ENCODE measurements at regions not wholly inside any gene's neighbourhood (a gene's known extent, or its start where the extent isn't known, plus 50 kb on each side); places are given as distances from the start of the nearest gene placed in this dataset.

DNA sequence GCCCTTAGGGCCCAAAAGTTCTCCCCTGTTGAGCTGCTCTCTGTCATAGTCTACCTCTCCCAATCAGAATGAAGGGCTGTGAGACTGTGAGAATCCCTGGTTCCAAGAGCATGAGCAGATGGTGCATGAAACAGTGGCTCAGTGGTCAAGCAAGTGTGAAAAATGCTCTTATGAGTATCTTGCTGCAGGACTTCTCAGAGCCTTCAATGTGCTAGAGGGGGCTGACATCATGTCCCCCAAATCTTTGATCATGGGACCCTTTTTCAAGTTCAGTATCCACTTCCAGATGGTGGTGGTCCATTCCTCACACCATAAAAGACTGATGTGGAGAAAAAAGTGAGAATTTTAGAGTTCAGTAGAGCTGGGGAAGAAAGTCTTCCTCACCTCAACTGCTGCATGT, 265.3 kb upstream of the HABP2 start:
- DNase-seq (ENCODE audit: low read depth in 2 of 2, low spot score in 1 of 2), result no peak

DNA sequence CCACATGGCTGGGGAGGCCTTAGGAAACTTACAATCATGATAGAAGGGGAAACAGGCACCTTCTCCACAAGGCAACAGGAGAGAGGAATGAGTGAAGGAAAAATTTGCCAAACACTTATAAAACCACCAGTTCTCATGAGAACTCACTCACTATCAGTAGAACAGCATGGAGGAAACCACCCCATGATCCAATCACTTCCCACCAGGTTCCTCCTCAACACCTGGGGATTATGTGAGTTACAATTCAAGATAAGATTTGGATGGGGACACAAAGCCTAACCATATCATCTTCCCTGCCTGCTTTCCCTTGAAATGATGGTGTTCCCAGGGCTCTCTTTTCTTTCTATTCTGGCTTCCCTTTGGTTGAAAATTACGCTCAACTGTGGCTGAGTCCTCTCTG, 262.7 kb upstream of the HABP2 start:
- DNase-seq (ENCODE audit: low read depth in 2 of 2, low spot score in 1 of 2), result no peak

DNA sequence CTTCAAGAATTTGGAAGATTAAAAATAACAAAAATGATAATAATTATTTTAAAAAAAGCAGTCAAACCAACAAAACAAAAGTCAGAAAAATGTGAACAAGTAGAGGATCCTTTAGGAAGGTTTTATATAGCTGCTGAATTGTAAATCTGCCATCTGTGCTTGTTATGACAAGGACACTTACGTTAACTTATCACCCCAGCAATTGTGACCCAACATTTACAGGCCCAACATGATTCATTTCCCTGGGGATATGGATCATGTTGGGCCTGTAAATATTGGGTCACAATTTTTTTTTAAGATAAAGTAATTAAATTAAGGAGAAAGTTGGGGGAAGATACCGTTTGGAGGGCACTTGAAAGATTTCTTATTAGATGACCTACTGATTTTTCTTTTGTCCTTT, 261.4 kb upstream of the HABP2 start:
- no peak for DNase-seq (ENCODE audit: low read depth in 2 of 2, low spot score in 1 of 2)

DNA sequence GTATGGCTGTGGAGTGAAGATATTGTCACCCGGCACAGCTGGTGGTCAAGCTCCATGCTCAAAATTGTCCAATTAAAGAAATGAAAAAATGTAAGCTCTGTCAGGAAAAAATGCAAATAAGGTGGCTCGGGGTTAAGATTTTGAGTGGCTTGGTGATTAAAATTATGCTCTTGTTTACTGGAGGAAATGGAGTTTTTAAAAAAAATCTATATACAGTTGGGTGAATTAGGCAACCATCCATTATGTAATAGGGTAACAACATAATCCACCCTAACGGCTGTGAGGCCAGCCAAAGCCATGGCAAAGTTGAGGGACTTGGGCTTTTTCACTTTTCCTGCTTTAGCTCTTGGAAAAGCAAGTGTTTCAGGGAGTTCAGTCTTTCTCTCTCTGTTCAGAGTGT, 260.8 kb upstream of the HABP2 start:
- DNase-seq (ENCODE audit: low read depth in 2 of 2, low spot score in 1 of 2), result no peak

DNA sequence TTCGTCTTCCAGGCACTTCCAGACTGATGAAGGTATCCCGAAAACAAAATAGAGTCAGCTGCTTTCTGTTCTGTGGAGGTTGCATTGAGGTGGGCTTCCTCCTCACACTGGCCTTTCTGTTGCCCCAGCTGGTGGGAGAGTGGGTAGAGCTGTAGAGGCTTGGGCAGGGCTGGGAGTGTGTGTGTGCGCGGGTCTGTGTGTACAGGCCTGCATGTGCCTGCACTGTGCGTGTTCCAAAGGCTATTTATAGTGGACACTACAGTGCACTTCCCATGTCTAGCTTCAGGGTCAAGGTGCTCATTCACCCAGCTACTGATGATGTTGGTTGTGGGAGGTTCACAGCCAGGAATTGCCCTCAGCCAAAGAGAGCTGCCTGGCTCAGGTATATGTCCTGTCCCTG, 260.1 kb upstream of the HABP2 start:
- no peak for DNase-seq (ENCODE audit: low read depth in 2 of 2, low spot score in 1 of 2)

DNA sequence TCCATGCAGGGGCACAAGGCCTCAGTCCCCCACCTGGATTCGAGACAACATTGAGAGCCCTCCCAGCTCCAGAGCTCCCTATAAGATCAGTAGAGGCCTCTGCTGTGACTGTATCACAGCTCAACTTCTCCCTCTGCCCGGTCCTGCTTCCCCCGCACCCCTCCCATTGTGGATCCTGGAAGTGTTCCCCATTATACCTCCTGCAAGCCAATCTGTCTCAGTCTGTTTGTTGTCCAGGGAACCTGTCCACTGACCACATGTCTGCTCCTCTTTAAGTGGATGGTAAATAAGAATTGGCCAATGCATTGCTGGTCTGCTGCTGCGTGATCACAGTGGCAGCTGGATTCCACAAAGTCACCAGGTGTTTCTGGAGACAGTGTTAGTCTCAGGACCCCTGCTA, 259.7 kb upstream of the HABP2 start:
- no peak for DNase-seq (ENCODE audit: low read depth in 2 of 2, low spot score in 1 of 2)

DNA sequence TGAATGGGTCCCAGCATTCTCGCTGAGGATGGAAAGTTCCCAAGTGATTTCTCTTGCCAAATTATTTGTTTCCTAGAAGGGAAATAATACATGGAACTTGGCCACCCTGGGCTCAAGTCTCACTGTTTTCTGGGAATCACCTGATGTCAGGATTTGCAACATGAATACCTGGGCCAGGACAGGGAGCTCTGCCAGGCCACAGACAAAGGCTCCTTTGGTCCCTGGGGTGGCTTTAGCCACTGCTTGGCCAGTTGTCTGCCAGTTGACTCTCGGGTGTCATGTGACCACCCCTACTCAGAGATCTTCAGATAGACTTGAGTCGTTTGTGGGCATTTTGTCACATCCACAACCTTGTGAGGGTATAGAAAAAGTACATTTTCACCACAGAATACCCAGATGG, 258.0 kb upstream of the HABP2 start:
- DNase-seq (ENCODE audit: low read depth in 2 of 2, low spot score in 1 of 2), result no peak

DNA sequence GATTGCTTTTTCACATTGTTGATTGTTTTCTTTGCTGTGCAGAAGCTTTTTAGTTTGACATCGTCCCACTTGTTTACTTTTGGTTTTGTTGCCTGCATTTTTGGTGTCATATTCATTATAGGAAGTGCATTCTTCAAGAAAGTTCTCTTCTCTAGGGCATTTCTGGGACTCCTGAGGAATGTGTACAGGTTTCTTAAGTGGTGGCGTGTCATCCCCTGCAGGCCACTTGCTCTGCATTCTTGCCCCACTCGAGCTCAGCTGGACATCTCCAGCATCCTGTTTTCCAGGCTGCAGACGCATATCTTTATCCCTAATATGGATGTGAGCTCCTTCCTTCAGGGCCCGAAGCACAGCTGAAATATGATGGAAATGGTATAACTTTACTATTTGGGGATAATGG, 255.6 kb upstream of the HABP2 start:
- DNase-seq (ENCODE audit: low read depth in 2 of 2, low spot score in 1 of 2), result no peak

DNA sequence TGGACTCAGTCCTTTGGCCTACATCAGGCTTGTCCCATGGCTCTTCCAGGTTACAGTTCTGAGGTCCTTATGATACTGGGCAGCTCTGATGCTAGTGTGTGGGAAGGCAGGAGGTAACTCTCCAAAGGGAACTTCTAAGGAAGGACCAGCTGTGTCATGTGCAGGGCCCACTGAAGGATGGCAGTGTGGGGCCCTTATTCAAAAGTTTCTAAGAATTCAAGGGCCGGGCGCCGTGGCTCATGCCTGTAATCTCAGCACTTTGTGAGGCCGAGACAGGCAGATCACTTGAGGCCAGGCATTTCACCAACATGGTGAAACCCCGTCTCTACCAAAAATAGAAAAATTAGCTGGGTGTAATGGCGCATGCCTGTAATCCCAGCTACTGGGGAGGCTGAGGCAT, 254.2 kb upstream of the HABP2 start:
- DNase-seq (ENCODE audit: low read depth in 2 of 2, low spot score in 1 of 2), result no peak

DNA sequence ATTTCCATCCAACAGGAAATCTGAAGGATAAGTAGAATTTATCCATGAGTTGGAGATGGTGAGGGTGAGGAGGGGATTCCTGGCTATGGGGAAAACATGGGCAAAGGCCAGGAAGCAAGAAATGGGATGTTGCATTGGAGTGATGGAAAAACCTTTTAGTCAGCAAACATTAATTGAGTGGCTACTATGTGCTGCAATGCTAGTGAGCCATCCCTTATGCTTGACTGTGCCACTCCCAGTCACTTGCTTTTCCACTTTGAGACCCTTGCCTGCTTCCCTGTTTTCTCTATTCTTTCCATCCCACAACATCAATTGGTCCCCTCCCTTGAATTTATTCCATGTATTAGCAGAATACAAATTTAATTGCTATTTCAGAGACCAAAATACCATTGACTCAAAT, 252.7 kb upstream of the HABP2 start:
- no peak for DNase-seq (ENCODE audit: low read depth in 2 of 2, low spot score in 1 of 2)

DNA sequence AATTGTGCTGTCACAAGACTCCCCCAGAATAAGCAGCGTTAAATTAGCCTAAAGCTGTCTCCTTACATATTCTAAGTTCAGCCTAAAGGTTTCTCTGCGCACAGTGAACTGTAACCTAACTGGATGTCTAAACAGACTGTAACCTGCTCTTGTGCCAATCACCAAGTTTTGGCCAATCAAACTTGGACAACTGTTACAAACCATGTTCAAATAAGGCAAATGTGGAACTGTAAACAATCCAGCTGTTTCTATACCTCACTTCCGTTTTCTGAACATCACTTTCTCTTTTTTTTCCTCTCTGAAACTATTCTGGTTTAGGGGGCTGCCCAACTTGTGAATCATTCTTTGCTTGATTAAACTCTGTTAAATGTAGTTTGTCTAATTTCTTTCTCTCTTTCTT, 252.2 kb upstream of the HABP2 start:
- no peak for DNase-seq (ENCODE audit: low read depth in 2 of 2, low spot score in 1 of 2)

DNA sequence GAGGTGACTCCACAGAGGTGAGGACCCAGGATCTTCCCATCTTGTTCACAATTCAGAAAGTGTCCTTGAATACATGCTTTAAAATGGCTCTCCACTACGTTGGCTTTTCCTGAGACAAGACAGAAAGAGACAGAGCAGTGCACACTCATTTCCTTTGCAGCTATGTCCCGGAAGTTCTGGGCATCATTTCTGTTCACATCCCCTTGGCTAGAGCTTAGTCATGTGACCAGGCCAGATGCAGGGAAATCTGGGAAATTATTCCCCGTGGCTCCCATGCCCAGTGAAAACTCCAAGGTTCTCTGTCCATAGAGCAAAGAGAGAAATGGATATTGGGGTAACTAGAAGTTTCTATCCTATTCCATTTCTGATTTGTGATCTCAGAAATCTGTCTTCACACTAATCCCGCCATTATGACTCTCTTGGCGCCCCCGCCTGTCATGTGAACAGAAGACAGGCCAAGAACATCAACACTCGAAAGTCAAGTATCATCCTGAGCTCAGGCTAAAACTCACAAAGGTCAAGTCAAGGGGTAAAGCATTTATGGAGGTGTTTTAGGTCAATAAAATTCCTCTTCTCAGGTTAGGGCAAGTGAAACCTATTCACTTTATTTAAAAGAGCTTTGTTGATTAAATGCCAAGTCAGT, 251.4 kb upstream of the HABP2 start:
- no peak for DNase-seq (ENCODE audit: low read depth in 2 of 2, low spot score in 1 of 2)

DNA sequence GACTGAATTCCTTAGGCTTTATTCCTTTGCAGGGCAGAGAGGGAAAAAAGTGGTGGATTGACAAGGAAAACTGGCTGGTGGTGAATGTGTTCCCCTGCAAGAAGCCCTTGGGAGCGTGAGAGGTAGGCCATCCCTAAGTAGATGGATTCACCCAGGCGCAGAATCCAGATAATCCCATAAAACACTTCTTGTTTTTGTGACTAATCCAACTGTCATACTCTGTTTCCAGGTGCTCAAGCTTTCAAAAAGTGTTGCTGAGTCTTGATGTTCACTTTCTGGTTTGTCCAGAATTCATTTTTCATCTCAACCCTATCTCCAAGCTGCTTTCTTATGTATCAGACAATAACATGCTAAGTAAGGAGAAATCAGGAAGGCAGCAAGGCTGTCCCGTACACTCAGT, 250.8 kb upstream of the HABP2 start:
- no peak for DNase-seq (ENCODE audit: low read depth in 2 of 2, low spot score in 1 of 2)

DNA sequence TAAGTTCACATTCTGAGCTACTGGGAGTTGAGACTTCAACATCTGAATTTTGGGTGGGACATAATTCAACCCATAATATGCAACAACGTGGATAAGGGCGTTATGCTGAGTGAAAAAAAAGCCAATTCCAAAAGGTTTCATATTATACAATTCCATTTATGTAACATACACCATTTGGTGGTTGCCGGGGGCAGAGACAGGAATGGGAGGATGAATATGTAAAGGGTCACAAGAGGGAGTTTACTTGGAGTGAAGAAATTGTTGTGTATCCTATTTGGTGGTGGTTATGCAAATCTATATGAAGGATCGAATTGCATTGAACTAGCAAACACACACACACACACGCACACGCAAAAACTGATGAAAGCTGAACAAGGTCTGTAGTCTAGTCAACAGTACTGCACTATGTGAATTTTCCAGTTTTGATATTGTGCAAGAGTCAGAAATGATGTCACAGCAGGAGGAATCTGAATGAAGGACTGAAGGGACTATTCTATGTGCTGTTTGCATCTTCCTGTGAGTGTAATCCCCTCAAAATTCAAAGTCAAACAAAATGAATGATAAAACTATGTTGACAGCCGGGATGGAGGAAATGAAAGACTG, 249.2 kb upstream of the HABP2 start:
- no peak for DNase-seq (ENCODE audit: low read depth in 2 of 2, low spot score in 1 of 2)

DNA sequence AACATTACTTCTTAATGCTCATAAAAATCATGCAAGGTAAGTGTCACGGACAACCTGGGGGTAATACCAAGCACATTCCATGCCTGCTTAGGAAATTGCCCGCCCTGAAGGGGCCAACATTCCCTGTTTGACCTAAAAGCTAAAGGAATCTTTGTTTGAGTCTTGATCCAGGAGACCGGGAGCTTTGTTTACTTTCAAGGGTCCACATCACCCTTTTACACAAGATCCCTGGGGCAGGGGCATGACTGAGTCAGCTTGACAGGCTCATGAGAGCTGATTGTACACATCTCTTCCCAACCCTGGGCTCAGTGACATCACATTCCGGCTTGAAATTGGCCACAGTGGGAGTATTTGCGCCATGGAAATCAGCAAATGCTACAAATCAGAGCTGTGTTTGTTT, 248.1 kb upstream of the HABP2 start:
- no peak for DNase-seq (ENCODE audit: low read depth in 2 of 2, low spot score in 1 of 2)

DNA sequence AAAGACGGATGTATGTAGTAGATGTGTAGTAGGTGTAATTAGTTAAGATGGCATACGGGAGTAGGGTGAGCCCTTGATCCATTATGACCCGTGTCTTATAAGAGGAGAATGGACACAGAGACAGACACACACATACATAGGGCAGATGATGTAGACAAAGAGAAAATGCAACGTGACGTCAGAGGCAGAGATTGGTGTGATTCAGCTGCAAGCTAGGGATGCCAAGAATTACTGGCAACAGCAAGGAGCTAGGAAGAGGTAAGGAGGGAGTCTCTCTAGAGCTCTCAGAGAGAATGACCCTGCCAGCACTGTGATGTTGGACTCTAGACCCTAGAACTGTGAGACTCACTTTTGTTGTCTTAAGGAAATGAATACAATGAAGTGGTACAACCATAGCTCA, 247.0 kb upstream of the HABP2 start:
- no peak for DNase-seq (ENCODE audit: low read depth in 2 of 2, low spot score in 1 of 2)

DNA sequence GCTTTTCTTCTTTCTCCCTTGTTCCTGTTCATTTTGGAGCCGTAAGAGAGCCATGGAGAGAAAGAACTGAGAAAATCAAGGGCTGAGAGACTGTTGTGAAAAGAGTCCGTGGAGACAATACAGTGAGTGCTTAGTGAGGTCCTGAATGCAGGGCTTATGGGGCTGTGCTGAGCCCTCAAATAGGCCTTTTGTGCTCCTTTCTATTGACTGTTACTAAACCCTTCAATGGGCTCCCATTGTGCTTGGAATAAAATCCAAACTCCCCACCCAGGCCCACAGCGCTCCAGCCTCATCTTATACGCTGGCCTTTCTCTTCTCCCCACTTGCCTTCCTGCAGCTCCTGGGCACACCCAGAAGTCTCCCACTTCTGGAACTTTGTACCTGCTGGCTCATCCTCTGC, 243.1 kb upstream of the HABP2 start:
- DNase-seq (ENCODE audit: low read depth in 2 of 2, low spot score in 1 of 2), result no peak

DNA sequence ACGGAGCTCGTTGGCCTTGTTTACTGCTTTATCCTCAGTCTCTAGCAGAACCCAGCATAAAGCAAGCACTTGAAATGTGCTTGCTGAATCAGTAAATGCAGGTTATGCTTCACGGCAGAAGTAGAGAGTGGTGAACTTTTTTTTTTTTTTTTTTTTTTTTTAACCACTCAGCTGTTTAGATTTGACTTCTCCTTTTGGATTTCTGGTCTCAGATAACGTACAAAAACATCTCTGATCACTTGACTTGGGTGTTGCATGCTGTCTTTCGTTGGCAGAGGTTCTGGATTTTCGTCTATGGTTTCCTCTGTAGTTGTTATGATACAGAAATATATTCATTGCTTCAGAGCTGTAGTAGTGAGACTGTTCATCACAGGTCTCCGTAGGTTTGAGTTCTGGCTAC, 242.5 kb upstream of the HABP2 start:
- DNase-seq (ENCODE audit: low read depth in 2 of 2, low spot score in 1 of 2), result no peak

DNA sequence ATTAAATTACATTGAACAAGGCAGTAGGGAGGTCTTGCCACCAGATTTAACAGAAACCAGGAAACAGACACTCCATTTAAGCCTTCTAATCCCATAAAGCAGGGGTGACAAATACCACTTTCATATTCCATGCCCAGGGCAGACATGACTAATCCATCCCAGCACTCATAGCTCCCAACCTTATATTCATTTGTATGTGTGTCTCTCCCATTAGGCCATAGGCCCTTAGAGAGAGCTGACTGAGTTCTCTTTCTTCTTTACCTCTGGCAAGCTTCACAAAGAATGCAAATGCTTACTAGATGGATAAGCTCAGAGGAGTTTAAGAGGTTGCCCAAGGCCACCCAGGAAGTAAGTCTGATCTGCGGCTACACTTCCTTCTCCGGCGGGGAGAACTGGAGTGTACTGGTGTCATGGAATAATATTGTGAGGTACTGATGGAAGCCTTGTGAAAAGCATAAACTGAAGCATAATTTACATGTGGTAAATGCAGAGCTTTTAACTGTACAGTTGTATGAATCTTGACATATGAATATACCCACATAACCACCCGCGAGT, 239.7 kb upstream of the HABP2 start:
- DNase-seq (ENCODE audit: low read depth in 2 of 2, low spot score in 1 of 2), result no peak

DNA sequence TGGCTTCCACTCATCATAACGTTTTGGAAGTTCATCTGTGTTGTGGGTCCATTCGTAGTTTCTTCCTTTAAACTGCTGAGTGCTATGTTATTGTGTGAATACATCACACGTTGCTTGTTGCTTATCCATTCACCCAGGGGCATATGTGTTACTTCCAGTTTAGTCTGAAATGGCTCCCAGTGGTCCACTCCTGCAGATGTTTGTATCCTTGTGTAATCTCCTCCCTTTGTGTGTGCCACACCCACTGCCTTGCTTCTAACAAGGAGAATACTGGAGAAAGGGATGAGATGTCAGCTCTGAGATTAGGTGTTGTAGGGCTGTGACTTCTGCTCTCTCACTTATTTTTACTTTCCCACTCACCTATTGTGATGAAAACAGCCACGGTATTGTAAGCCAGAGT, 239.1 kb upstream of the HABP2 start:
- DNase-seq (ENCODE audit: low read depth in 2 of 2, low spot score in 1 of 2), result no peak

DNA sequence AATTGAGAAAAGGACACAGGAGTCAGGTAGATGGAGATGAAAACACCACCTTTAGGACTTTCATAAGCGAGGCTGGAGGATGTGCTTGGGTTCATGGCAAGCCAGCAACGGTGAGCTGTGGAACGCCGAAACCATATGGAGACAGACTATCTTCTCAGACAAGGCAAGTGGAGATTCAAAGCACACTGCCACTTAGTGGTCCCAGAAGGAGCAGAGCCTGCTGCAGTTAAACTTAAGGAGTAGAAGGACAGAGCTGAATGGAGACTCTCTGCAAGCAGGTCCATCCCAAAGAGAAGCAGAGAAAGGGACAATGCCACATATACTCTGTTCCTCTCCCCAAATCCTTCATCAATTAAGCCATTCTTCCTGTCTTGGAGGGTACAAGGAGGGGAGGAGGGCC, 236.3 kb upstream of the HABP2 start:
- DNase-seq (ENCODE audit: low read depth in 2 of 2, low spot score in 1 of 2), result no peak

DNA sequence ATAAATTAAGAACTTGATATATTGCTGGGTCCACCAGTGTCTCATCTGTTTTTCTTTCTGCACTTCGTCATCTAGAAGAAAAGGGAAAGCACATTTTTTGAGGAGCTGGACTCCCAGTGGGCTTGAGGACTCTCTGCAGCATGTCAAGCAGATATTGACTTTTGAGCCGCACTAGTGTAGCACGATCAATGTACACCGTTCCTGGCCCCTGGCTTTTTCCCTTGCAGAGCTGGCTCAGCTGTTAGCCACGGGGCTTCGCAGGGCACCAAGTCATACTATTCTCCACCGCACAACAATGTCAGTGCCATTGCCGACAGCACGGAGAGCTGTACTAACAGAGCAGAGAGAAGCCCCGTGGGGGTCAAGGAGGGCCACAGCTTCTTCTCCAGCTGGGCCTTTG, 235.4 kb upstream of the HABP2 start:
- DNase-seq (ENCODE audit: low read depth in 2 of 2, low spot score in 1 of 2), result no peak

DNA sequence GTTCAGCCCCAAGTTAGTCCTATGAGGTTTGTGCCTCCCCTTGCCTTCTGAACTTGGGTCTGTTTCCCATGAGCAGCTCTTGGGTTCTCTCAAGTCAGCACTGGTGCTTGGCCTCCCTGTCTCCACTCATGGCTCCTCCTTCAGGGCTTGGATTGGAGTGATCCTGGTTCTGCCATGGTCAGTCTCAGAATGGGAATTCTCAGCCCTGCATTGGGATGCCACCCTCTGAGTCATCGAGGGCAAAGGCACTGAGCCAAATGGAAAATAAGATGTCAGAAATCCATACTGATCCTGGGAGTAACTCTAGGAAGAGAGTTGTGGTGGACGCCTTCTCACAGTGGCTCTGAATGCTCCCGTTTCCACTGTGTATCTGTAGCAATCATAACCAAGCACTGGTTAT, 233.4 kb upstream of the HABP2 start:
- no peak for DNase-seq (ENCODE audit: low read depth in 2 of 2, low spot score in 1 of 2)
